ENCODE measurements at regions not wholly inside any gene's neighbourhood (a gene's known extent, or its start where the extent isn't known, plus 50 kb on each side); places are given as distances from the start of the nearest gene placed in this dataset.

- no peak for TF ChIP-seq CREM (IDR thresholded peaks at IDR 0.05)
- no peak for TF ChIP-seq CREM (CRISPR knock-in tag; IDR thresholded peaks at IDR 0.05)
- TF ChIP-seq ZNF143 (CRISPR knock-in tag; IDR thresholded peaks at IDR 0.05), result no peak
- no peak for TF ChIP-seq CBX5 (CRISPR knock-in tag; IDR thresholded peaks at IDR 0.05; ENCODE audit: borderline replicate concordance)
- no peak for TF ChIP-seq PBX3 (CRISPR knock-in tag; IDR thresholded peaks at IDR 0.05; ENCODE audit: borderline replicate concordance)
- no peak for TF ChIP-seq ZNF7 (CRISPR knock-in tag; IDR thresholded peaks at IDR 0.05)
- TF ChIP-seq YY1 (IDR thresholded peaks at IDR 0.05; ENCODE audit: insufficient read depth, insufficient replicate concordance, low read depth, low read length), result no peak
- no peak for TF ChIP-seq HOXA3 (CRISPR knock-in tag; IDR thresholded peaks at IDR 0.05)
- TF ChIP-seq MYC (CRISPR knock-in tag; IDR thresholded peaks at IDR 0.05; ENCODE audit: borderline replicate concordance), result no peak
- TF ChIP-seq KLF9 (CRISPR knock-in tag; IDR thresholded peaks at IDR 0.05; ENCODE audit: low read depth), result no peak
Measured at GRCh38 chr3:124535306-124535705, 194.9 kb upstream of the UMPS start.

Data from HepG2 (cell line).